HG02571 (cell line): ENCODE measurements at regions not wholly inside any gene's neighbourhood (a gene's known extent, or its start where the extent isn't known, plus 50 kb on each side); places are given as distances from the start of the nearest gene placed in this dataset.

ENCODE experiments used
- ATAC-seq: cut with Tn5 transposase; IDR thresholded peaks from one replicate; pipeline ENCODE4 v1.9.1; 2021; ENCODE audit warnings: mild to moderate bottlenecking, moderate library complexity; ENCODE audit not compliant: unreplicated experiment

DNA sequence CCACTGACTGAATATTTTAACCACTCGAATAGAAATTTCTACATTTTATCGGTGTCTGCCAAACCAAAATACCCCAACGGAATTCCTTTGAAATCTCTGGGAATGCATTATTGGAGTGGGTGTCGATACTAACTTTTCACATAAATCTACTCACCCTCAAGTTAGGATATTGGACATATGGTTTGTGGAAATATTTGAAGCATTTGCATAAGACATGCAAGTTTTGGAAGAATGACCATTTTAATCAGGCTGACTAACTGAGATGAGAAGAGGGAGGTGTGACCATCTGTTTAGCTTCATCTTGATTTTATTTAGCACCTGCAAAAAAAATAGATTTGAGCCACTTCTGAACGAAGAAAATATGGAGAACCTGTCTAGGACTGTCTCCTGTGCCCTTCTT is 61.2 kb downstream of the KLF6 start:
- ATAC-seq, result no peak

DNA sequence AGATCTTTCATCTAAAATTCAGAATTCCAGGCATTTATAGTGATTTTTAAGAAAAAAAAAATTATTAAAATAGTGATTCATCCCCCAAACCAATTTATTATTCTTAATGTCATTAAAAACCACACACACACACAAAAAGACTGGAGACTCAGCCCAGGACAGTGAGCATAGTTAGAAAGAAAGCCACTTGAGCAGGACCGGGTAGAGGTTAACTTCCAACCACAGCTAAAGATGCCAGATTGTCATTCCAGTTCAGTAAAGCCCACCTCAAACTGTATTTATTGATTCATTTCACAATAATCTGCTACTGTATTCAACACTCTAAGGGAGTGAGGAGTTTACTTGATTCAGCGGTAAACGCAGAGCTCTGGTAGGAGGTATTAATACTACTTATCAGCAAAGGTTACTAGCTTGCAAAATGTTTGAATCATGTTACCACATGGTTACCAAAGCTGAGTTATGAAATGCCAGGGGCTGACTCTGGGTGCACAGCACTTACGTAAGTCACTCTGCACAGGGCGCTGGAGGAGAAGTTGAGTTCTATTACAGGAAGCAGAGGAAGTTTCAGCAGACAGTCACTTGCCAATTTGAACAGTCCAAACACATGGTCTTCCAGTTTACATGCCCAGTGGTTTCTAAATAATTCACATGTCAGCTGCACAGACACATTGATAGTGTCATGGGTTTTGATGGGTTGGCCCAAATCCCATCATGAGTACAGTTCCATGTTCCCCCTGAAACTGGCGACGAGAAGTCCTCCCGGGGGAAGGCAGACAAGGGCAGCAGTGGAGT is 64.6 kb downstream of the KLF6 start:
- ATAC-seq, result no peak

DNA sequence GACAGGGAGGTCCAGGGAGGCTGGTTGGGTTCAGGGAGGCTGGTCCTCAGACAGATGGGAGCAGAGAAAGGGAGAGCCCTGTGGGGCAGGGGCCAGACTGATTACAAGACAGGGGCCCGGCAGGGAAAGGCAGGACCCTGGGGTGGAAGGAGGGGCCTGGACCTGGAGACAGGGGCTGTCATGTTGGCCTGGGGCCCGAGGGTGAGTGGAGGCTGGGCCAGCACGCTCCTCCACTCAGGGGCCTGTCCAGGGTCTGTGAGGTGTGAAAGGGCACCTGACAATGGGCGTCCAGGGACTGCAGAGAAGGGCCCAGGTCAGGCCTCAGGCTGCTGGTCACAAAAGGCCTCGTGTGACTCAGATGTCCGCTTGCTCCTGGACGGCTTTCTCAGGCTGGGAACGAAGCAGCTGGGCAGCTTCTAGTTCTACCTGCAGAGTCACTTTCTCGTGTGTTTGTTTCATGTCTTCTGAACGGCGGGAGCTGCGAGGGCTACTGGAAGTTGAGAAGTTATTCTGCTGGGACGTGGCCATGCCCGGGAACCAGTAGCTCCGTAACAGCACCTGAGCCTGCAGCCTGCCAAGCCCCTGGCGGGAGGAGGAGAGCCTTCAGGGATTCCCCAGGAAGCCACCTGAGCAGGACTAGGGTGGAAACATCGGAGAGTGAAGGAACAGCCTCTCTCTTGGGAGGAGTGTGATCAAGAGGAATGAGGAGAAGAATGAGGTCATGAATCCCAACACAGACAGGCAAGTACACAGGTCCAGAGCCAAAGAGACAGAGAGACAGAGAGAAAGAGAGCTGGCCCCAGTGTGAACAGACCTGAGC is 65.8 kb downstream of the KLF6 start:
- ATAC-seq, result no peak

DNA sequence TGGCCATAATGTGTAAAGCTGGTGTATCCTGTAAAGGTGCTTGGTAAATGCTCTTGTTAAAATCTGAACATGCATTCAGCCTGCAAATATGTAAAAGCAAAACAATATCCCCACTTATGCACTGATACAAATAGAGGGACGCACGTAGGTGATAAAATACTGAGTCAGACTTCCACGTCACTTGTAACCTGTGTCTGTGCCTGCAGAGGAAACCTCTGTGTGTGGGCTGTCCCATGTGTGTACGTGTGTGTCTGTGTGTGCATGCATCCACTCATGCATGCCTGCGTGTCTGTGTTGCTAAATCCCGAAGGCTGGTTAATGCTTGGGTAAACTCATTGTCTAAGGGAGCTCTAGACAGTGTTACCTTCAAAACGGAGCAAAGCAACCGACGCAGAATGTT is 68.9 kb downstream of the KLF6 start:
- ATAC-seq, result no peak

DNA sequence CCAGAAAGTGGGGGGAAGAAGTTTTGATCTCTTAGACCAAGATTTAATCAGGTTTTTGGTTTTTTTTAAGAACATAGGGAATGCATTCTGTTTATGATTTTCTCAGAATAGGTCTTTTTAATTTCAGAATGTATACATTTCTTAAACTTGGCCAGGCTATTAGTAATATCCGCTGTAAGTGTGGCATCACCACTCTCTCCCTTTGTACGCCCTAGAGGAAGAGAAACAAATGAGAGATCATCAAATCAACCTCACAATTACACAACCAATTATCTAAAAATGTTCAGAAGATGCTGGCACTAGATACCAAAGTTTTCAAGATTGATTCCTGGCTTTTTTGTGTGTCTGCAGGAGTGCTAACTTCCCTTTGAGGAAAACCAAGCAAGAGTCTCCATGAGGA is 70.0 kb downstream of the KLF6 start:
- ATAC-seq, result no peak

DNA sequence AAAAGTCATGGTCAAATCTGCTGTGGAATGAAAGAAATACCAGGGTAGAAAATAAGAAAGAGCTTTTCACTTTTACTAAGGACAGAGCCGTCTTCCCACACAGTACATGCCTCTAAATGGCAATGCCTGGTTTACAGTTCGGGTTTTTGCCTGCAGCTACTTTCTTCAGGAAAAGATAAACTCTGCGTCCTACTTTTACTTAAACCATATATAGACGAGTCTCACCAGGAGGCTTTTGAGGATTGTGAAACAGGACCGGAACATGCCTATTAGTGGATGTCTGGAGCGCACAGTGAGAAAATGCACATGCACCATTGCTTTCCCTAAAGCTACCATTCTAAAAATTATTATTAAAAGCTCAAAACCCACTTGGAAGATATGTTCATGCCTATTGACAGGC is 70.5 kb downstream of the KLF6 start:
- no peak for ATAC-seq

DNA sequence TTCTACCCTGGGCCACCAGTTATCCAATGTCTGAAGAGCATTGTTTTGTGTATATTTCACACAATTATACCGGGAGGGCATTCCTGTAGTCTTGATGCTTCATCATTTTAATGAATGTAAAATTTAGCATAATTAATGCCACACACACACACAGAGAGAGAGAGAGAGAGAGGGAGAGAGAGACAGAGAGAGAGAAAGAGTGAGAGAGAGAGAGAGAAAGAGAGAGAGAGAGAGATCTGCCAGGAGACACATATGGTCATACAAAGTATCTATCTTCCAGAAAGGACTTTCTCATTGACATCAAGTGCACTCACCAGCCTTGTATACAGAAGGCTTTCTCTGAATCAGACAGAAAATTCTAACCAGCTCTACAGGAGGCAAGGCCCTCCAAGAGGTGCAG is 72.3 kb downstream of the KLF6 start:
- ATAC-seq, result no peak

DNA sequence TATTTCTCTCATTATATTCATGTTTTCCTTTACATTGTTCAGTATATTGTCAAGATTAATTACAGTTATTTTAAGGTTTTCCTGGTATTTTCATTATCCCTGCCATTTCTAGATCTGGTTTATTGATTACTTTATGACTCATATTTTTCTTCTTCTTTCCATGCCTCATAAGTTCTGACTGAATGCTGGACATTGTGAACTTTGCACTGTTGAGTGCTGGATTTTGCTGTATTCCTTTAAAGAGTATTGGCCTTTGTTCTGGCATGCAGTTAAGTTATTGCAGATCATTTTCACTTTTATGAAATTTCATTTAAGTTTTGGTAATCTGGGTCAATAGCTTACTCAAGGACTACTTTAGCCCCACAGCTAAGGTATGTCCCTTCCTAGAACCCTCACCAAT is 73.1 kb downstream of the KLF6 start:
- no peak for ATAC-seq

DNA sequence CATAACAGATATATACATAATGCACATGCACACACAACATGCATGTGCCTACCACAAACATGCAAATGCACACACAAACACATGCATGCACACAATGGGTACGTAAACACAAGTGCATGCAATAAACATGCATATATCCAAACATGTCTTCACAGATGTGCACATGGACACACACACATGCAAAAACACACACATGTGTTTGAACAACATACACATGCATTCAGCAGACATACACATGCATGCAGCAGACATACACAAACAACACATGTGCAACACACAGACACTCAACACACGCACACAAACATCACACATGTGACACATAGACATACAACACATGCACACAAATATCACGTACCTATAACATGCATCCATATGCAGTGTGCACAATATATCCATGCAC is 74.2 kb downstream of the KLF6 start:
- ATAC-seq, result no peak

DNA sequence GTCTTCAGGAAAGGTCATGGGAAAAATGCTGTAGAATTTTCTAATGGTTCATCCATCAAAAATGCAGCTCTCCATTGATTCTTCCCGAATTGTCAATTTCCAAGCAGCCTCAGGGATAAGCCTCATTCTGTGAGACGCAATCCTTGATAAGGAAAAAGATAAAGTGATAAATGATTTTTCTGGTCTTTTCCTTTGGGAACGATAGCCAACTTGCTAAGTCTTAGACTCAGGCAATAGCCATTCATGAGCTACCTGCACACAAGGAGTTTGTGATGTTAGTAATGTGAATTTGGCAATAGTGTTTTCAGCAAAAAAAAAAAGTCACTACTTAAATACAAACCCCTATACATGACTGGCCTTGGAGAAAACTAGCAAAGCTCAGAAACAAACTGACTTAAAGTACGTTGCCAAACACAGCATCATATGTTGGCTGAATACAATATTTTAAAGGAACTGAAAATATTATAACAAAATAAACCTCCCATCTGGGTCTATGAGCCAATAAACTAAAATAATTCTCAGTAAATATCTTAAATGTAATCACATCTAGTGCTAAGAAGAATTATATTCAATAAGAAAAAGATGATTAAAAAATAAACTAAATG is 75.5 kb downstream of the KLF6 start:
- no peak for ATAC-seq

DNA sequence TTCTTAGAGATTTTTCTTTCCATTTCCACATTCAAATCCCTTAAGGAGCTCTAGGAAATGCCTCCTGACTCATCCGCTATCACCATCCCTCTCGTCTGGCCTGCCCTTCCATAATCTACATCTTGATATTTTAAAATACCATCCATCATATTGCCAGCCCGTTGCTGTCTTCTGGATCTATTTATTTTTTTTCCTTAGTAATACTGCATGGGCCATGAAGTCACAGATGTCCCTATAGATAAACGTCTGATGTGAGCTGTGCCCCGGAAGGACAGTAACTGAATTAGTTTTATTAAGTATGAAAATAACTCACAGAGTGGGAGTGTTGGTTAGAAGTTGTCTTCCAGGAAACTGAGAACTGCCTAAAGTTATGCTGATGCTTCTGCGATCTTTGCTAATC is 76.2 kb downstream of the KLF6 start:
- no peak for ATAC-seq

DNA sequence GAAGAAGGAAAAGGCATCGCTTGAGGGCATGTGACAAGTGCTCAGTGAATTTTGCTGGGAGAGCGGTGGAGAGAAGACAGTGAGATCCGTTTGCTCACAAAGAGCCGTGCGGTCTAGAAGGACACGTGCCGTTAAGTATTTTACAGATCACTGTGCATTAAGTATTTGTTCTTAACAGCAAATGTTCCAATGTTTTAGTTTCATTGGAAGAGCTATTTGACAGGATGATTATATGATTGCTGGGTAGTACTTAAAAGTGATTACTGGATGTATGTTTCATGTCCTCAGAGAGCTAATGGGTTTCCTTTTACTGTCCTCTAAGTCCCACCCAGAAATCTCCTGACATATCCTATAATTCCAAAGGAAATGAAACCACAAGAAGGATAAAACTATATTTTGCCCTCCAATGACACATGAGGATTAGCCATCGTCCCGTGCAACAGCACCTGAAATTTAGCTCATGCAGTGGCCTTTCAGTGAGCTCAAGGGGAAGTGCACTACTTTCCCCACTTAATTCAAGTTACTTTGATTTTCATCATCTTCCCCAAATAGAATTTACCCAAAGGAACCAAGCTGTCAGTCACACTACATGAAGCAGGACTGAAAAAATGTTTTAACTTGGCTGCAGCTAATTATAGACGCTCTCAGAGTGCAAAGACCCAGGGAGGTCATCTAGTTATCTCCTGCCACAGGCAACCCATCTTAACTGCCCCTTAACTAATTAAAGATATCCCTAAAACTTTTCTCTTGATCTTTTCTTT is 80.3 kb downstream of the KLF6 start:
- no peak for ATAC-seq

DNA sequence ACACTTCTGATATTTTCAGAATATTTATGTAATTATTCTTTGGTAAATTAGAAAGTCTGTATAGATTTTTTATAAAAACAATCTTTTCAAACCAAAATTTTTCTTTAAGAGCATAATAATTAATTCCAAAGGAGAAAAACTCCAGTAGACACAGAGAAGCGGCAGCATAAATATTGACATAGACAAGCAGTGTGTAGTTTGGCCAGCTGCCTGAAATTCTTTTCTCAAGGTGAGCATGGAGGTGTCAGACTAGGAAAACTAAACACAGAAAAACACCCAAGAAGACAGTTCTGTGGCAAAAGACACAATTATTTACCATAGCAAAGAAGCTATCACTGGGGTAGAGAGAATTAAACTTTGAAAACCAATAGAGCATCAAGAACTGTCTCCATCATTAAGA is 82.4 kb downstream of the KLF6 start:
- no peak for ATAC-seq

DNA sequence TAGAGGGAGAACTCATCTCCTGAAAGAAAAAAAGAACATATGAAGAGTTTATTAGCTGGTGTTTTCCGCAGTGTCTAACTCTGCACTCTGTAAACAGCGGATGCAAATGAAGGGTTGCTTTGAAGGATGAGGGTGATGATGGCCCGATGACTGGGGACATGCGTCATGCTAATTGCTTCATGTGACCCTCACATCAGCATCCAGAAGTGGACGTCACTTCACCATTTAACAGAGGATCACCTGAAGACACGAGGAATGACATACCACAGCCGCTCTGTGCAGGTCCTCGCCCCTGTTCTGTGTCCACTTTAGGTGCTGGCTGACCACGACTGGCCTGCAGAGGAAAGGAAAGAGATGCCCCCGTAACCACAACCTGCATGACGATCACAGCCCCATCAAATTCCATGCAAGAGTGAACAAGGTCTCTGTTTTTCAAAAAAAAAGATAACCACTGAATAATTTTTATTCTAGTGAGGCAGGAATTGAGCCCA is 82.9 kb downstream of the KLF6 start:
- ATAC-seq, result no peak

DNA sequence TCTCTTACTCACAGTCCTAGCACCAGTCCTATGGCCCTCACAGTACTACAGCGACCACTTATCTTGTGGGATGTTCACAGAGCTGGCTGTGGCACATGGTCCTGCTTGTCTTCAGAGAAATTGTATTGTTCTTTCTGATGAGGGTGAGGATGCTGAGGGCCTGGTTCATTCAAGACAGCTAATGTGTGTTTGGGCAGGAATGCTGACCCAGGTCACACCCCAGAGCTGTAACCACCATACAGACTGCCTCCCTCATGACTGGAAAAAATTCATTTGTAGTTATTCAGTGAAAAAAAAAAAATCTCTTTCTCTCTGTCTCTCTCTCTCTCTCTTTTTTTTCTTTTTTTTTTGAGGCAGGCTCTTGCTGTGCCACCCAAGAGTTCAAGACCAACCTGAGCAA is 83.5 kb downstream of the KLF6 start:
- ATAC-seq, result no peak

DNA sequence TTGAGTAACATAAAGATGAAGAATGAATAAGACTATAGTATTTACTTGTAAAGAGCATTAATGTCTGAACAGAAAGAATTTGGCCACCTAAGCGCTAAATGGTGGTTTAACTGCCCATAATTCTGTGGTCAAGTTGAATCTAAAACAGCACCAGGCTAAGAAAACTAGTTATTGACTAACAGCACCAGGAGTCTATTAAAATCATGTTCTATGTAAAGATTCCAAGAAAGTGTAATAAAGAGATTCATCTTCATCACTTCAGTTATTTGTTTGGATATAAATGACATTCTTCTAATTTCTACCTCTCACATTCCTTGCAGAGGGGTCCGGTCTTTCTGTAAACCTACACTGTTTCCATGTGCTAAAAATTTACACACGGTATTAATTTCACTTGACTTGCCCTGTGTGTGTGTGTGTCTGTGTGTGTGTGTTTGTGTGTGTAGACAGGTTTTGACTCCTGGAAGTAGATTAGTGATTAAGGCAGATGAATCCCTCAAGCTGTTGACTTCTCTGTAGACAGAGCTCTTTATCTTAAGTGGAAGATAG is 84.4 kb downstream of the KLF6 start:
- ATAC-seq, result no peak

DNA sequence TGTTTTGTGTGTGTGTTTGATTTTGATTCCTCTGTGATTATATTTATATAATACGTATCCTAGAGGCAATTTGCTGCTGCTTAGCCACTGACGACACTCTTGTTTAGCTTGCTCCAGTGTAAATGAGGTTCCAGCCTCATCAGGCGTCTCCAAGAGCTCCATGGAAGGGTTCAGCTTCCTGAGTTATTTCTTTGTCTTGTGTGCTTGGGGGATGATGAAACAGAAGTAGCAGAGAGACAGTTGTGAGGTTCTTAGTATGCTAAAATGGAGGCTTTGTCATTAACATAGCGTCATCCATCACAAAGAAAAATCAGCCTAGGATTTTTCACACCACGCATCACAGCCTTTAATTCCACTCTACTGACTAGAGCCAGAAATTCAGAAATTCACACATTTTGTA is 85.1 kb downstream of the KLF6 start:
- ATAC-seq, result no peak

DNA sequence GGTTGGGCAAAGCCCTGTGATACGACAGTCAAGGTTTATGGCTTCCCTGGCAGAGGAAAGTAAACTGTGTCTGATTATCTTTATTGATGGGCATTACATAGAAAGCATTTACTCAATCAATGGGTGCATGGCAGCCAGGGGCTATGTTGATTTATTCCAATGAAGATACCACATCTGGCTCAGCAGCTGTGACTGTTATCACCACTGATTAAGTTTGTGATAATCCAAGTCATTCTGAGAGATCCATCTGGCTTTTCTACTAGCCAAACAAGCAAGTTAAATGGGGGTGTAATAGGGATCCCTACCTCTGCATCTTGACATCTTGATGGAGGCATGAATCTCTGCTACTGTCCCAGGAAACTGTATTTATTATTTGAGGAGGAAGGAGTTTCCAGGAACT is 86.7 kb downstream of the KLF6 start:
- ATAC-seq, result no peak

DNA sequence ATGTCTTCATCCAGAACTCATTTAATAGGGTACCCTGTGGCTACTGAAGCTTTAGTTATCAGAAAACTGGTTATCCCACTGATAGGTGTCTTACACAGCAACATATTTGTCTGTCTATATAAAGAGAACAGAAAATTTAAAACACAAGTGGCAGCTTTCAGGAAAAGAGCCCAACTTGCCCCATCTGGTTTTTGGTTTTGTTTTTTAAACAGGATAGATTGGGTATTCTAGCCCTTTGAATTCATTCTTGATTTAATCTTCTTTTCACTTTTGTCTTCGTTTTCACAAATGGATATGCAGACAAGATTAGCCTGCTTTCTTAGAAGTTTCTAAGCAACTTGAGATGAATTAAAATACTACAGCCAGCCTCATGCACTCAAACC is 91.3 kb downstream of the KLF6 start:
- ATAC-seq, result no peak

DNA sequence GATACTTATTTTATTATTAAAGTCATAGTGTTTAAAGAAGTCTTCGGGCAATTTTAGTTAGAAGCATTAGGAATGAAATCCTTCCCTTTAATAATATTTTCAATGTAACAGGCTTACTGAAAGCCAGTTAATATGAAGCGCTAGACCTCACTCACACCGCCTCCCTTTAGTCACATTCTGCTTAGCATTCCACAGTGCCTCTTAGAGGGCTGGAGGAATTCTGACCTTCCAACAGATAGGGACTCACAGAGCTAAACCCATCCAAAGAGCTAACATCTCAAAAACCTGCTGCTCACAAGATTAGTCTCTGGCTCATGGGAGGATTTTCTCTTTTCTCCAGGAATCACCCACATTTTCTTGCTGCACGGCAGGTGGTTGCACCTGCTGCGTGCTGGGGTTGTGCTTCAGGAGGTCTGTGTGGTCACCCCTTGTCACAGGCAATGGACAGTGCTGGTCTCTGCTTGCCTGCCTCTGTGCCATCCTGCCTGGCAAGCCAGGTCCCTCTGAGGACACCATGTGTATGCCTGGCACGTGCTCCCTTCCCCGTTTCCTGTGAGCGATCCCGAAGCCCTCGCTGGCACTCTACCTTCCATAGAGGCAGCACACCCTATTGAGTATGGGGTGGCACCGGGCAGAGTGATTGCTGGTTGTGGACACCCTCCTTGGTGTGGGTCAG is 91.8 kb downstream of the KLF6 start:
- ATAC-seq, result no peak
